HG02763 (cell line): ENCODE measurements at regions not wholly inside any gene's neighbourhood (a gene's known extent, or its start where the extent isn't known, plus 50 kb on each side); places are given as distances from the start of the nearest gene placed in this dataset.

Experiments used
- ATAC-seq: cut with Tn5 transposase; IDR thresholded peaks from one replicate; pipeline ENCODE4 v1.9.1; 2021; ENCODE audit warnings: mild to moderate bottlenecking, moderate library complexity; ENCODE audit not compliant: unreplicated experiment

- ATAC-seq = no peak
These were observed 264.4 kb downstream of the FOXG1 start for GRCh38 chr14:29030970-29031369.

GRCh38 chr14:29035134-29035533, 268.5 kb downstream of the FOXG1 start:
- no peak for ATAC-seq

DNA sequence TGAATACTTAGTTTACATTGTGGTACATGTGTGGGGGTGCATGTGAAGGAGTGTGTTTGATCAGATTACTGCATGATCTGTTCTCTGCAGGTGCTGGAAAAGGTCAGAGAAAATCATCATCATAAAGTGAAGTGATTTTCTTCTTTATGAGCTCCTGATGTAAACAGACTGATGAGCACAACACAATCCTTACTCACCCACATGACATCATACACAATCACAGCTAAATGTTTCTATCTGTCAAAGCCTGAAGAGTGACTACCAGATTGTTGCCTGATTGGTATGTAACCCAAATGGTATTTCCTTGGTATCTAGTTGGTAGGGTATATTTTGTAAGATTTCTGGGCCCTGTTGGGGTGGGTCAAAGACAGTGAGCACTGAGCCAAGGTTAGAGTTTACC, 270.8 kb downstream of the FOXG1 start:
- no peak for ATAC-seq

GRCh38 chr14:29039171-29039570, 272.6 kb downstream of the FOXG1 start:
- ATAC-seq = no peak

- no peak for ATAC-seq
These were observed 276.0 kb downstream of the FOXG1 start for GRCh38 chr14:29042551-29042950.

DNA sequence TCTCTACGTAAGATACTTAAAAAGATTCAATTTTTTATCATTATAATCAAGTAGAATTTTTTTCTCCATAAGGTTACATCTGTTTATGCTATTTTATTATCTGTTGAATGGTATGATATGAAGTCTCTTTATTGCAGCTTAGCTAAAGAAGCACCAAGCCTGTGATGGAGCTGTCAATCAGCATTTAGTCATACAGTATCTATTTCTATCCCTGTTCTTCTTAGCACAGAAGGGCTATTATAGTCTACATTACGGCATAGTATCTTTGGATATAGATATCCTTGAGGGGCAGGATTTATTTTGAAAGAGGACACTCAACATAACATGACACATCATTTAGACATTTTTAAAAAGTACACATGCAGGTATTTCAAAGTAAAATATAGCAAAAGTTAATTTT, 277.1 kb downstream of the FOXG1 start:
- ATAC-seq = no peak

GRCh38 chr14:29045237-29045636, 278.6 kb downstream of the FOXG1 start:
- ATAC-seq = no peak

DNA sequence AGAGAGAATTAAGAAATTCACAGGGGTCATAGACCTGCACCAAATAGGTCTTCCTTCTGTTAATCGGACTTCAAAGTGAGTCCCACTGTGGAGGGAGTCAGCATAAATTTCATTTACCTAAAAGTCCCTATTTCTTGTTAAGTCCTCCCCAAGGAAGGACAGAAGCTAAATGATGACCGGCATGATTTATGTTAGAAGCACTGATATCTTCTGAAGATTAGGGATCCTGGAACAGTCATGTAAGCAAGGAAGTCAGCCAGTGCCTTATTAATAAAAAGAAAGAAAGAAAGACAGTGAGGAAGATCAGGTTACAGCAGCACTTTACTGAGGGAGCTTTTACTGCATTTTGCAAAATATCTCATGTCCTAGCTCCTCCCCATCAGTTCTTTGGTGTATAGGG, 287.5 kb downstream of the FOXG1 start:
- ATAC-seq = no peak

DNA sequence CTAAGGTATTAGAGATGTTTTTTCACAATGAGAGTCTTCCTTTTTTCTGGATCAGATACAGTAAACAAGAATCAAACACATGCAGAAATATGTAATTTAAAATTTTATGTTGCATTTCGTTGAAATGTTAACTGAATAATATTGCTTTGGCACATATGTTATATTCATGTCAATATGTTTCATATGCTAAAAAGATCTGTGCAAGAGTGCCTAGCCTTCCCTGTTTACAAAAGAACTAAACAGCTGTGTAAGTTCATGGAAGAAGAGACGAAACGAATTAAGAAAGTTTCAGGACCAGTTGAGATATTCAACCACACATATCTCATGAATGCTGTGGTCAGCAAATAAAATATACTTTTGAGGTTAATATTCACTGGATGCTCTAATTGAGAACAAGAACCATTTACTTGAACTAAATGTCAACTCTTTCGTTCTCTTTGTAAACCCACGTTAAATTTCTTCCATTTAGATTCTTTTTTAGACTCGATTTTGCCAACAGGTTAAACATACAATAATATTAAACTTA, 289.5 kb downstream of the FOXG1 start:
- no peak for ATAC-seq

DNA sequence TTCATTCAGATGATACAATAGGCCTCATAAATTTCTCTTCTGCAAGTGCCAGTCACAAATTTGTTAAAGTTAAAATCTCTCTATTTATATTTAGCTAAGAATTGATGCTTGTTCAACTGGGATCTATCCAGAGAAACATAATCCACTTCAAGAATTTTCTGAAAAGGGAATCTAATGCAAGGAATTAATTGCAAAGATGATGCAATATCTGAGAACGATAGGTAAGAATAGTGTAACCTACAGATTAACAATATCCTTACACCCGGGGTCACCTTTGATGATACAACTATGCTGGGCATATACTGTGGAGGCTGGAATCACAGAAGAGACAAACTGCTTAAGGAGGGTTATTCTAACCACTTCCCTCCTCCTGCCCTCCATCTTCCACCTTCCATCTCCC, 295.1 kb downstream of the FOXG1 start:
- no peak for ATAC-seq

- no peak for ATAC-seq
These were observed 295.9 kb downstream of the FOXG1 start for GRCh38 chr14:29062466-29062865.

- ATAC-seq = no peak
These were observed 296.4 kb downstream of the FOXG1 start for GRCh38 chr14:29062976-29063375.

- no peak for ATAC-seq
These were observed 297.8 kb downstream of the FOXG1 start for GRCh38 chr14:29064305-29064900.

DNA sequence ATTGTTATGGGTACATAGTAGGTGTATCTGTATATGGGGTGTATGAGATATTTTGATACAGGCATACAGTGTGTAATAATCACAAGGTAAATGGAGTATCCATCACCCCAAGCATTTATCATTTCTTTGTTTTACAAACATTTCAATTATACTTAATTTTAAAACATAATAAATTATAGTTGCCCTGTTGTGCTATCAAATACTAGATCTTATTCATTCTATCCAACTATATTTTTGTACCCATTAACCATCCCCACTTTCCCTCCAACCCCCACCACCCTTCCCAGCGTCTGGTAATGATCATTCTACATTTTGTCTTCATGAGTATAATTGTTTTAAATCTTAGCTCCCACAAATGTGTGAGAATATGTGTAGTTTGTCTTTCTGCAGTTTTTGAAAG, 302.6 kb downstream of the FOXG1 start:
- no peak for ATAC-seq

DNA sequence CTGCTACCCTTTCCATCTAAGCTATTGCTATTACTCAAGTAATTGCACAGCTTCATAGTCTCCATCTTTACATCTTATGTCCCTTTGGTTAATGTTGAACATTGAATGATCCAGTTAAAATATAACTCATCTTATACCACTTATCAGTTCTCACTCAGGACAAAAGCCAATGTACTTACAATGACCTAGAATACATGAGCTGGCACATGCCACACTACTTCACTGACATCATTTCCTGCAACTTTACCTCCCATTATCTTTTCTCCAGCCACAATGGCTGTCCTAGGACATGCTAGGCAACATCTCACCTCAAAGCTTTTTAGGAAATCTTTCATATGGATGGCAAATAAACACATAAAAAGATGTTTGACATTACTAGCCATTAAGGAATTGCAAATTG, 309.2 kb downstream of the FOXG1 start:
- no peak for ATAC-seq

GRCh38 chr14:29077916-29078315, 311.3 kb downstream of the FOXG1 start:
- no peak for ATAC-seq

GRCh38 chr14:29078810-29079522, 312.4 kb downstream of the FOXG1 start:
- no peak for ATAC-seq

GRCh38 chr14:29085546-29085945, 319.0 kb downstream of the FOXG1 start:
- ATAC-seq = no peak

- ATAC-seq = no peak
These were observed 323.3 kb downstream of the FOXG1 start for GRCh38 chr14:29089849-29090248.

DNA sequence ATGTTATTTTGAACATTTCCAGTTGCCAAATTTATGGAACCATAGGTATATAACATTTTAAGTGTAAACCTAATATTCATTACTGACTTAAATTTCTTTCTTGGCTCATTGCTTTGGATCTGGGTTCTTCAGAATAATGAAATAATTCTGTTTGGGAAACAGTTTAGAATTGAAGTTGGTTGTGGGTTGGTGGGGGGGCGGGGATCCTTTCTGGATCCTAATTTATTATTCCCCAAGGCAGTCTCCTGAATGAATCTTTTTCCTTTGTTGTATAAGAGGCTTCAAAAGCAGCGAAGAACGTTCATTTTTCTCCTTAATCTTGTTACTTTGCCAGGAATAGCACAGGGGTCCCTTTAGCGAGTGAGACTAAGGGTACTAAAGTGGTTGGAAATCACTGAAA, 325.5 kb downstream of the FOXG1 start:
- ATAC-seq = no peak

- ATAC-seq = no peak
These were observed 330.9 kb downstream of the FOXG1 start for GRCh38 chr14:29097476-29097875.

DNA sequence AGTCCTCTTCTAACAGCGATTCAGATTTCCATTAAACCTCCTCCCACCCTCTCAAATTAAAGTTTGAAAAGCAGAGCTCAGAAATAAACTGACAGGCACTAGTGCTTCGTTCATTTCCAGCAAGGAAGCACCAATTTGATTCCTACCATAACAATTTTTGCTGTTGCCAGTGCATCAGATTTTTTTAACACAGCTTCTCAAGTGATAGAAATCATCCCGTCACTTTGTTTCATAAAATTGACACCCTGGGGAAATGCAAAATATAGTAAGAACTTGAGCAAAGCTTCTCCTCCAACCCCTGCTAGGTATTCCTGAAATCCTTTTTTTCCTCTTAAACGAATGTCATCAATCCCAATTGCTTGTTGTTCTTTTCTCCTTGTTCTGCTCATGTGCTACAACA, 332.1 kb downstream of the FOXG1 start:
- no peak for ATAC-seq

- ATAC-seq = no peak
These were observed 335.7 kb downstream of the FOXG1 start for GRCh38 chr14:29102266-29102665.
